Endodermal cell (in vitro differentiated cells): ENCODE measurements at regions not wholly inside any gene's neighbourhood (a gene's known extent, or its start where the extent isn't known, plus 50 kb on each side); places are given as distances from the start of the nearest gene placed in this dataset.
"Not testable (repeated sequence)": the region's sequence is repeated elsewhere in the genome, so short reads cannot be mapped to it uniquely, and the experiment has no call there.

Experiments used
- DNase-seq: peaks from one replicate; pipeline ENCODE4 v3.0.0-alpha.2; 2017
- H3K27ac ChIP-seq: 2 replicates; pipeline ENCODE4 v1.5.1; 2013; ENCODE audit warnings: mild to moderate bottlenecking, low read depth, low read length, moderate library complexity
- H3K27me3 ChIP-seq: 2 replicates; pipeline ENCODE4 v1.6.1; 2013; ENCODE audit warnings: mild to moderate bottlenecking, low read length, moderate library complexity; ENCODE audit not compliant: insufficient read depth, control insufficient read depth, poor library complexity, severe bottlenecking
- H3K36me3 ChIP-seq: 2 replicates; pipeline ENCODE4 v1.7.0; 2013; ENCODE audit warnings: mild to moderate bottlenecking, low read length, moderate library complexity; ENCODE audit not compliant: control insufficient read depth, insufficient read depth
- H3K4me1 ChIP-seq: one replicate; pipeline ENCODE4 v1.7.0; 2013; ENCODE audit warnings: low read length; ENCODE audit not compliant: control insufficient read depth, insufficient read depth
- H3K4me3 ChIP-seq: 2 replicates; pipeline ENCODE4 v1.5.1; 2013; ENCODE audit warnings: mild to moderate bottlenecking, low read length, moderate library complexity
- H3K9ac ChIP-seq: 2 replicates; pipeline ENCODE4 v1.6.1; 2013; ENCODE audit warnings: mild to moderate bottlenecking, low read length, moderate library complexity; ENCODE audit not compliant: poor library complexity, severe bottlenecking; ENCODE audit errors: extremely low read depth
- H3K9me3 ChIP-seq: 2 replicates; pipeline ENCODE4 v1.6.1; 2013; ENCODE audit warnings: mild to moderate bottlenecking, low read length, moderate library complexity; ENCODE audit not compliant: control insufficient read depth
- H3K27ac Mint-ChIP-seq: 2 replicates; pipeline ENCODE4 v1.8.0; 2020; ENCODE audit warnings: mixed read lengths
- H3K27me3 Mint-ChIP-seq: 2 replicates; pipeline ENCODE4 v1.8.0; 2021; ENCODE audit warnings: mild to moderate bottlenecking, mixed read lengths; ENCODE audit not compliant: insufficient read depth
- H3K36me3 Mint-ChIP-seq: 2 replicates; pipeline ENCODE4 v1.8.0; 2020; ENCODE audit warnings: low read depth, mixed read lengths
- H3K4me1 Mint-ChIP-seq: 2 replicates; pipeline ENCODE4 v1.8.0; 2020; ENCODE audit warnings: mixed read lengths
- H3K4me3 Mint-ChIP-seq: 2 replicates; pipeline ENCODE4 v1.8.0; 2020; ENCODE audit warnings: mild to moderate bottlenecking, moderate library complexity, mixed read lengths
- H3K9me3 Mint-ChIP-seq: 2 replicates; pipeline ENCODE4 v1.8.0; 2020; ENCODE audit warnings: mild to moderate bottlenecking, mixed read lengths
- WGBS, 2 experiments: methylation state at CpG; one replicate each; pipeline versions ENCODE4 v1.1.5 to v1.1.7; 2013; ENCODE audit warnings: missing lambda C conversion rate in 2 of 2, mixed read lengths in 1 of 2; ENCODE audit not compliant: insufficient coverage in 1 of 2, insufficient read length in 1 of 2; 5-methylcytosine and 5-hydroxymethylcytosine counted together
- TF ChIP-seq, protein P1 (sequence below): fragments of 200-600 bp; sonication (generic); conservative IDR thresholded peaks from 2 replicates; pipeline ENCODE4 v1.5.0; 2021; ENCODE audit warnings: antibody characterized with exemption, mild to moderate bottlenecking

DNA sequence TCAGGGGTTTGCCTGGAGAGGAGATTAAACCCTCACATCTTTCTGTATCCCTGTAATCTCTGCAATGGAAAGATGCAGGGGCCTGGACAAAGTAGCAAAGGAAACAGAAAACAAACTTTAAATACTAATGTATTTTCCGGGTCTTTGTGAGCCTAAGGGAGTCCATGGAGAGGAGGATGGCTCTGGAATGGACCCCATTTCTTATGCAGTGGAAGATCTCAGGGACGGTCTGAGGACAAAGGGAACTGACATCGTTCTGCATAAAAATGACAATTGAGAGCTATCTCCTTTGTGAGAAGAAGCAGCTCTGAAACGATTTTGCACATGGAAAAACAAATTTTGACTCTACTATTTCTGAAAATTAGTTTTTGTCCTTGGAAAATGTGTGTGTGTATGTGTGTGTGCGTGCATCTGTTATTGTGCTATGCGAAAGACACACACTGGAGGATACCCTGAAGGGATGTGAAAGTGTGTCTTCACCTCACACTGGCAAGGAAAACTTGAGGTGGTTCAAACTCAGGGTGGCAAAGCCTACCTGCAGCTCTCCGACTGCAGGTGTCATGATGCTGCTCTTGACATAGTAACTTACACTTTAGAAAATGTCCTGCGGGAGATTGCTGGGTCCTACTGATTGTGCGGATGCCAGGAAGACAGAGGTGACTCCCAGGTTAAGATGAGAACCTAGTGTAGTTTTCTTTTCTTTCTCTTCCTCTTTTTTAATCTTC is 126.4 kb upstream of the JADE1 start:
- H3K27ac ChIP-seq = no peak overlapping the region
- H3K4me3 Mint-ChIP-seq = no peak overlapping the region
- no peaks in the 10 kb centered on the region for H3K36me3 ChIP-seq

GRCh38 chr4:128676095-128676494 is 133.4 kb upstream of the JADE1 start:
- Histone ChIP-seq H3K4me3 (no peak overlapping the region), H3K4me1 (peaks cover 3% of the 10 kb centered on the region), H3K36me3 (no peaks in the 10 kb centered on the region), H3K9ac (no peak overlapping the region), H3K9me3 (no peaks in the 10 kb centered on the region), H3K27ac (no peak overlapping the region), H3K27me3 (no peaks in the 10 kb centered on the region)
- H3K4me3 Mint-ChIP-seq = no peak overlapping the region
- TF ChIP-seq, protein P1, sequence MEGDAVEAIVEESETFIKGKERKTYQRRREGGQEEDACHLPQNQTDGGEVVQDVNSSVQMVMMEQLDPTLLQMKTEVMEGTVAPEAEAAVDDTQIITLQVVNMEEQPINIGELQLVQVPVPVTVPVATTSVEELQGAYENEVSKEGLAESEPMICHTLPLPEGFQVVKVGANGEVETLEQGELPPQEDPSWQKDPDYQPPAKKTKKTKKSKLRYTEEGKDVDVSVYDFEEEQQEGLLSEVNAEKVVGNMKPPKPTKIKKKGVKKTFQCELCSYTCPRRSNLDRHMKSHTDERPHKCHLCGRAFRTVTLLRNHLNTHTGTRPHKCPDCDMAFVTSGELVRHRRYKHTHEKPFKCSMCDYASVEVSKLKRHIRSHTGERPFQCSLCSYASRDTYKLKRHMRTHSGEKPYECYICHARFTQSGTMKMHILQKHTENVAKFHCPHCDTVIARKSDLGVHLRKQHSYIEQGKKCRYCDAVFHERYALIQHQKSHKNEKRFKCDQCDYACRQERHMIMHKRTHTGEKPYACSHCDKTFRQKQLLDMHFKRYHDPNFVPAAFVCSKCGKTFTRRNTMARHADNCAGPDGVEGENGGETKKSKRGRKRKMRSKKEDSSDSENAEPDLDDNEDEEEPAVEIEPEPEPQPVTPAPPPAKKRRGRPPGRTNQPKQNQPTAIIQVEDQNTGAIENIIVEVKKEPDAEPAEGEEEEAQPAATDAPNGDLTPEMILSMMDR = no peak
- WGBS, 2 experiments = 96% methylated on average over 1 of the region's 1 CpG; no CpG with 5 or more reads in 1 of the 2 experiments
- peaks cover 6% of the 10 kb centered on the region for H3K36me3 Mint-ChIP-seq
- peaks cover 10% of the 10 kb centered on the region for H3K4me1 Mint-ChIP-seq
- H3K9me3 Mint-ChIP-seq = peaks cover 10% of the 10 kb centered on the region
- H3K27me3 Mint-ChIP-seq = no peaks in the 10 kb centered on the region
- DNase-seq = no peak
- no peak overlapping the region for H3K27ac Mint-ChIP-seq

More for the DNA sequence above, 126.4 kb upstream of the JADE1 start:
- TF ChIP-seq, protein P1 = no peak
- WGBS, 2 experiments = 42 to 52% methylated on average over 7 to 9 of the region's 9 CpGs
- H3K4me3 ChIP-seq = no peak overlapping the region
- DNase-seq = peak; percentile 55
- Mint-ChIP-seq H3K4me1 (peaks cover 16% of the 10 kb centered on the region), H3K36me3 (peaks cover 2% of the 10 kb centered on the region), H3K9me3 (peaks cover 23% of the 10 kb centered on the region), H3K27ac (peak overlapping the region; percentile 66), H3K27me3 (peaks cover 8% of the 10 kb centered on the region)
- H3K9ac ChIP-seq = no peak overlapping the region
- peaks cover 27% of the 10 kb centered on the region for H3K9me3 ChIP-seq
- H3K27me3 ChIP-seq = no peaks in the 10 kb centered on the region
- H3K4me1 ChIP-seq = no peaks in the 10 kb centered on the region

GRCh38 chr4:128675083-128675482 is 134.4 kb upstream of the JADE1 start:
- H3K4me3 Mint-ChIP-seq = no peak overlapping the region

DNA sequence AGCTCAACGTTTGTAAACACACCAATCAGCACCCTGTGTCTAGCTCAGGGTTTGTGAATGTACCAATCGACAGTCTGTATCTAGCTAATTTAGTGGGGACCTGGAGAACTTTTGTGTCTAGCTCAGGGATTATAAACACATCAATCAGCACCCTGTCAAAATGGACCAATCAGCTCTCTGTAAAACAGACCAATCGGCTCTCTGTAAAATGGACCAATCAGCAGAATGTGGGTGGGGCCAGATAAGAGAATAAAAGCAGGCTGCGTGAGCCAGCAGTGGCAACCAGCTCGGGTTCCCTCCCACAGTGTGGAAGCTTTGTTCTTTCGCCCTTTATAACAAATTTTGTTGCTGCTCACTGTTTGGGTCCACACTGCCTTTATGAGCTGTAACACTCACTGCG is 136.3 kb upstream of the JADE1 start:
- H3K27me3 Mint-ChIP-seq, DNase-seq, H3K4me3 Mint-ChIP-seq, H3K4me3 ChIP-seq, H3K9me3 ChIP-seq, H3K27me3 ChIP-seq, H3K4me1 ChIP-seq, H3K27ac ChIP-seq, H3K9ac ChIP-seq, H3K36me3 Mint-ChIP-seq, H3K27ac Mint-ChIP-seq, H3K36me3 ChIP-seq: not testable (repeated sequence)
- peaks cover 10% of the 10 kb centered on the region for H3K4me1 Mint-ChIP-seq
- H3K9me3 Mint-ChIP-seq = peaks cover 17% of the 10 kb centered on the region
- WGBS, 2 experiments = 92 to 93% methylated on average over 6 to 7 of the region's 7 CpGs

More at GRCh38 chr4:128675083-128675482, 134.4 kb upstream of the JADE1 start:
- Histone ChIP-seq H3K9me3 (no peaks in the 10 kb centered on the region), H3K36me3 (no peaks in the 10 kb centered on the region), H3K27me3 (no peaks in the 10 kb centered on the region), H3K27ac (no peak overlapping the region), H3K4me3 (no peak overlapping the region), H3K4me1 (peaks cover 3% of the 10 kb centered on the region), H3K9ac (no peak overlapping the region)
- no peak overlapping the region for H3K27ac Mint-ChIP-seq
- H3K36me3 Mint-ChIP-seq = peaks cover 6% of the 10 kb centered on the region
- TF ChIP-seq, protein P1 = no peak
- DNase-seq = no peak
- 79 to 82% methylated on average over 1 of the region's 1 CpG for WGBS, 2 experiments
- peaks cover 10% of the 10 kb centered on the region for H3K4me1 Mint-ChIP-seq
- no peaks in the 10 kb centered on the region for H3K27me3 Mint-ChIP-seq
- peaks cover 15% of the 10 kb centered on the region for H3K9me3 Mint-ChIP-seq

- H3K36me3 ChIP-seq, H3K4me1 ChIP-seq, H3K27ac ChIP-seq, DNase-seq, H3K27ac Mint-ChIP-seq, H3K4me3 Mint-ChIP-seq, H3K4me3 ChIP-seq, H3K27me3 Mint-ChIP-seq, H3K27me3 ChIP-seq, H3K9me3 ChIP-seq, H3K36me3 Mint-ChIP-seq, H3K9ac ChIP-seq: not testable (repeated sequence)
- Mint-ChIP-seq H3K4me1 (peaks cover 10% of the 10 kb centered on the region), H3K9me3 (peaks cover 17% of the 10 kb centered on the region)
- 96 to 100% methylated on average over 5 to 22 of the region's 22 CpGs for WGBS, 2 experiments
These were observed 136.9 kb upstream of the JADE1 start for GRCh38 chr4:128672596-128672995.
